Eye (tissue), 1 donor: ENCODE measurements at regions not wholly inside any gene's neighbourhood (a gene's known extent, or its start where the extent isn't known, plus 50 kb on each side); places are given as distances from the start of the nearest gene placed in this dataset.

Source experiments
- DNase-seq: peaks from one replicate; pipeline ENCODE4 v3.0.0-alpha.2; 2015

DNA sequence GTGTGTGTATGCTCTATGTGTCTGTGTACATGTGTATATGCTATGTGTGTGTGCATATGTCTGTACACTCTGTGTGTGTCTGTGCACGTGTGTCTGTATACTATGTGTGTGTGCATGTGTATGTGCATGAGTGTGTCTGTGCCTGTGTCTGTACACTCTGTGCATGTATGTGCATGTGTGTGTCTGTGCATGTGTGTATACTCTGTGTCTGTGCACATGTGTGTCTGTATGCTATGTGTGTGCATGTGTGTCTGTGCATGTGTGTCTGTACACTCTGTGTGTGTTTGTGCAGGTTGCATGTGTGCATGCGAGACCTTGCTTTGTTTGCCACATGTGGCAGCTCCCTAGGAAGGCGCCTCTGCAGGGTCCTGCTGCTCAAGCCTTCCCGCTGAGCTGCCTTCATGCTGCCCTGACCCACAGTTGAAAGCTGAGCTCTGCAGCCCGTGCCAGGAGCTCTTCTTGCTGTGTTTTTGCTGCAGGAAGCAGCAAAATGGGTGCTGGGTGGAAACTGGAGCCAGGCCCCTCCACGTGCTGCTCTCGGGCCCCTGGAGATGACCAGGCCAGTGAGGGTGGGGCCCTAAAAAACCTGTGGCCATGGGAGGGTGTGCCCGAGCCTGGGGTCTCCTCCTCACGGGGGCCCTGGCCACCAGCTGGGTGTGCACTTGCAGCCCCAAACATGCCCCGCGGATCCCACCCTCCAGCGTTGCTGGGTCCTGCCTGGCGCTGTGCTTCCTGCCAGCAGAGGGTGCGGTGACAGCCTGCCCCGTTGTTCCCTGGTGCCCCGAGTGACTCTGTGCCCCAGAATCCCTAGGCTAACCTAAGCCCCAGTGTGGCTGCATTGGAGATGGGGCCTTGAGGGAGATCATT, 109.1 kb downstream of the DACT2 start:
- no peak for DNase-seq

DNA sequence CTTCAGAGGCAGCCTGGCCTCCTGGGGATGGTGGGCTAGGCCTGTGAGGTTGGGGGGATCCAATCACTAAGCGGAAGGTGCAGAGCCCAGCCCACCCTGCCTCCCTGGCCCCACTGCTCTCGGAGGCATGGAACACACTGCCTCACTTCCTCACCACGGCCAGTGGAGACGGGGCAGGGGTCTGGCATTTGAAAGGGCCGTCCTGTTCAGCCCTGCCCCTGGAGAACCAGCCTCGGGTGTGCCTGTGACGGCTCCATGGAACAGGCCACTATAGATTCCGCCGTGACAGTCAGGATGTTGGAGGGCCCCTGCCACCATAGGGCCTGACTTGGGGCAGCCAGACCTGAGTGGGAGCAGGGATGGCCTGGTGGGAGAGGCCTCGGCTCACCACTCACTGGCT, 110.2 kb downstream of the DACT2 start:
- DNase-seq = no peak

DNA sequence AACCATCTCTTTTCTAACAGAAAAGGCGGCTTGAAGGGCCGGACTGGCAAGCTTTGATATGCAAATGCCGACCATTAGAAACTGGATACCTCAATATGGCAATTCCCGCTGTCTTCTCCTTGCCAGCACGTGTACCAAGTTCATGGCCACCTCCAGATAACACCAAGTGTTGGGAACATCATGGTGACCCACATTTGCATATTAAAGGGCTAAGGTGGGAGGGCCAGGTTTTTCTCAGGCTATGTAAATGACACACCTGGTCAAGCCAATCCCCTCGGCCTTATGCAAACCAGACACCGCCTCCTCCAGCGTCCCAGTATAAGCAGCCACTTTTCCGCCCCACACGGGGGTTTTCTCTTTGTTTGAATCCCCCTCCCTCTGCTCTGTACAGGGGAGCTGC, 110.7 kb downstream of the DACT2 start:
- no peak for DNase-seq

DNA sequence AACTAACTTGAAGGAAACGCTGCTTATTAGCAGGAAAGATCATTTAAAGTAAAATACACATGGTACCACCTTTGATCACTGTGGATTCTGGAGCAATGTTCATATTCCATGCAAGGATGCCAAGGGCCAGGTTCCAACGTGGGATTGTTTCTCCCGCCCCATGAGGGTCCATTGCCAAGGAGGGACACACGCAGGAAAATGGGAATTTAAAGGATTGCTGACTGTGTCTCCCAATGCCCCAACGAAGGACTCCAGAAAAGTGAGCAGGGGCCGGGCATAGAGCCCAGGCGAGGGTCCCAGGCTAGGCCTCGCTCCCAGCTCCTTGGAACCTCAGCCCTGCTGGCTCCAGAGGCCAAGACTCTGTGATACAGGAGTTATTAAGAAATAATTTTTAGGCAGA, 111.2 kb downstream of the DACT2 start:
- no peak for DNase-seq

DNA sequence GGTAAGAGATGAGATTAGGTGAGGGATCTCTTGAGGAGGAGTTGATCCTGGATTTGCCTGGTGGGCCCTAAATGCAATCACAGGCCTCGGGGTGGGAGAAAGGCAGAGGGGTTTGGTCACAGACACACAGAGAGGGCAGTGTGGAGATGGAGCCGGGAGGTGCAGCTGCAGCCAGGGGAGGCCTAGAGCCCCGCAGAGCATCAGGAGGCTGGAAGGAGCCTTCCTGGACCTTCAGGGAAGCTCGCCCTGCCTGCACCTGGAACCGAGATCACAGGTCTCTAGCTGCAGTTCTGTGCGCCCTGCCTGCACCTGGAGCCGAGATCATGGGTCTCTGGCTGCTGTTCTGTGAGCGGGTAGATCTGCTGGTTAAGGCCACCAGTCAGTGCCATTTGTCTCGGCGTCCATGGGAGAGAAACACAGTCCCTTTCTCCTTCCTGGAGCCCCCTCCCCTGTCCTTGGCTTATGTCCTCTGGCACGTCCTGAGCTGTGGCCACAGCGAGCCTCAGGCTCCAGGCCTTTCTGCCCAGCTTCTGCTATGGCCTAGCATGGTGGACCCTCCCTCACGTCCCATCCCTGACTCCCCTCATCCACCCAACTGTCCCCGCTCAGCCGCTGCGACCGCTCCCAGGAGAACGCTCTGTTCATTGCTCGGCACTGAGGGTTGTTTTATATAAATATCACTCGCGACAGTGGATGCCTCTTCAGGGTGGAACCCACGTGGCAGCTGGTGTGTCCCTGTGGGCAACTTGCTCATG, 112.0 kb downstream of the DACT2 start:
- no peak for DNase-seq

DNA sequence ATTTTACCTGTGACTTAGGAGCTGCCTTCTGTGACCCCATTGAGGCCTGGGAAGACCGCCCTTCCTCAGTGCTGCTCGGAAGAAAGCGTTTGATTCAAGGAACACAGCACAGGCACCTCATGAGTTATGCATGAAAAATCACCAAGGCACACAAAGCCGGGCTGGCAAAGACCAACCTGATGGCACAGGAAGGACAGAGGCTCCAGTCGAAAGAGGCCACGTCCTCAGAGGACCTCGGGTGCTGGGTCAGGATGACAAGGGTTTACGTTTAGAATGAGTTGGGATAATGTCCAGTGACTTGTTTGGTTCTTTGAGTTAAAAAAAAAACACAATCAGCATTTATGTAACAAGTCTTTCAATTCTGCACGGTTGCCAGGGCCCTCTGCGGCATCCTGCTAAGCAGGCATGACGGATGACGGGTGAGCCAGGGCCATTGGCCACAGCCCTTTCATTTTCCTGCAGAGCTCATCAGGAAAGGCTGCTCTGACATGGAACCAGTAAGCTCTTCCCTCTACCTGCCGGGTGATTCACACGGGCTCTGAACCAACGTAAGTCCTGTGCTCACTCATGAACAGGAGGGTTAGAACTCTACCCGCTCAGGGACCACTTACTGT, 112.8 kb downstream of the DACT2 start:
- no peak for DNase-seq

DNA sequence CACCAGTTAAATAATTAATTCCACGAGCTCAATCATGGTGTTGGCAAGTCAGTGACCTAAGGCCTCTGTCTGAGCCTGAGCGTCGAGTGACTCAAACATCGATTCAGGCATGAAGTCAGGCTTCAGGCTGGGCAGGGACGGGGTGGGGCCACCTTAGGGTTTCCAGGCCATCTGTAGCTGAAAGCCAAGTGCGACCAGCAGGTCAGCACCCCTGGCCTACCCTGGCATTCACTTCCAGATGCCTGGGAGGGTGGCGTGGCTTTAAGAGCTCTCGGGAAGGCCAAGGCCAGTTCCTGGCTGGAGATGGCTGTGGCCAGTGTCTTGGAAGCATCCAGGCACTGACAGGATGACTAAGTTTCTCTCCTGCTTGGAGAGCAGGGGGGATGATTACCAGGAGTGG, 113.4 kb downstream of the DACT2 start:
- DNase-seq = no peak

DNA sequence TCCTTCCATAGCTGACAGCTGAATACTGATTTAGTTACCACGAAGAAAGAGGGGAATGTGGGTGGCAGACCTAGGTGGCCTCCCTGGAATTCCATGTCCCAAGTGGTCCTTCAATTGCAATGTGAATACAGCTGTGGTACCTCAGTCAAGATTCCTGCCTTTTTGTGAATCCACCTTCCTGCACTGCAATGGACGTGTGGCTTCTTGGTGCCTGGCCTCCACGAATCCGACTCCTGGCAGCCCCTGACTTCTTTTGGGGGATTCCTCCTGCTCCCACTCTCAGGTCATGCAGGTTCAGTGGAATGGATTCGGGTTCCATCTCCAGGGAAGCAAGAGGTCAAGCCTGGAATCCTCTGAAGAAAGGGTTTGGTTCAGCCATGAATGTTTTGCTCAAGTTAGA, 117.8 kb downstream of the DACT2 start:
- DNase-seq = no peak

DNA sequence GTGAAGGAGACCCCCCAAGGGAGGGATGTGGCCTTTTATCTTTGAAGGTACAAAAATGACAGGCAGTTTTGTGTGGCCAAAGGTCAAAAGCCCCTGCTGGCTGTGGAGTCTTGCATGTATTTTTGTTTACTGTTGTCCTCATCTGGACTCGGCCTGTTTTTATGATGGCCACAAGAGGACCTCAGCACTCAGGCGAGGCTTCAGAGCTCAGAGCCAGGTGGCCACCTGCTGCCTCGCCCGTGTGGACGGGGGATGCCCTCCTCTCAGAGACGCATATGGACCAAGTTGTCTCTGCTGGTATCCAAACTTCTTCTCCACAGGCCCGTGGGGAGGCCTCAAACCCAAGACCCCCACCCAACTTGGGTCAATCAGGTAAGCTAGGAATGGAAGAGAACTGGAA, 118.2 kb downstream of the DACT2 start:
- DNase-seq = peak; percentile 24

DNA sequence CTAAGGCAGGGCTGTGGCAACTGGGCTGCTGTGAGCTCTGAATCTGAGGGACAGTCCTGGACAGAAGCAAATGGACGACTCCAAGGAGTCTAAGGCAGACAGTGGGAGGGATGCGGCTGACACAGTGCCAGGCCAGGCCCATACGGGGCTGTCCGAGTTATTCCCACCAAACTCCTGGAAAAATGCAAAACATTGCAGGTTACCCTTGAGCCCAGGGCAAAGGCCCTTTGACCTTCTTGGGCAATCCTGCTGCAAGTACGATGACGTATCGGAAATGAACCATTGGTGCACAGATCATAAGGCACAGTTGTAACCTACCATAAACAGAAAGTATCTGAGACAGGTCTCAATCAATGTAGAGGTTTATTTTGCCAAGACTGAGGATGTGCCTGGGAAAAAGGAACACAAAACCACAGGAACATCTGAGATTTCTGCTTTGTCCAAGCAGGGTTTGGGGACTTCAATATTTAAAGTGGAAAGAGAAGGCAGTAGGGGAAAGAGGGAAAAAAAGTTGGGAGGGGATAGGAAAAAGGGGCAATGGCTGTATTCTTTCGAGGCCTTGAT, 118.9 kb downstream of the DACT2 start:
- DNase-seq = no peak

DNA sequence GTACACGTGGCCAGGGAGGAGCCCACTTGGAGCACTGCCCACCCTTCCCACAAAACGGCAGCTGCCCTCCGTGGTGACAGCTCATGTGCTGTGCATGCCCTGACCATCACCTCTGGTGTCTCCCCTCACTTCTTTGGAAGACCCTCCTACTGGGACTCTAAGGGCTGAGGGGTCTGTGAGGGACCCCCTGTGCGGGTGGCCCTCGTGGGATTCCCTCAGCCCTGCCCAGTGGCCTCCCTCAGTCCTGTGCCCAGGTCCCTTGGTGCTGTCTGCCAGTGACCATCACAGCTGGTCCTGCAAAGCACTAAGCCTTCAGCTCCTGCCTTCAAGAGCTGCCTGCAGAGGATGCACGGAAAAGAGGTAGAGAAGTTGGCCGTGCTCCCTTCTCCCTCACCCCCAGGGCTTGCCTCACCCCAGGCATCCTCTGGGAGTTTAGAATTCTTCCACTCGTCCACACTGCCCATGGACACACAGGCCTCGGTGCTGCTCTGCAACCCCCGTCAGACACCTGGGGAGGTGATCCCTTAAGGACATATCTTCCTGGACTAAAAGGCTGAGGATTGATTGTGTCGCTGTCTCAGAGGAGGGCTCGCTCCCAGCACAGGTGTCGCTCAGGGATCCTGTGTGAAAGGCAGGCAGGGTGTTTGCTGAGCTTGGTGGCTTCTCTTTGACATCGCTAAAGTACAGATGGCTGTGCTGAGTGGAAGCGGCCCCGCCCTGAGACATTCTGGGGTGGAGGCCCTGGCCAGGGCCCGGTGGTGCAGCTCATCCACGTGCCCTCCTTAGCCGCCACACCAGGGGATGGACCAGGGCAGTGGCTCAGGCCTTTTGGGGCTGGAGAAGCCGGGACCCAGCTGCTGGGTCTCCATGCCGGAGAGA, 119.5 kb upstream of the FRMD1 start:
- no peak for DNase-seq

DNA sequence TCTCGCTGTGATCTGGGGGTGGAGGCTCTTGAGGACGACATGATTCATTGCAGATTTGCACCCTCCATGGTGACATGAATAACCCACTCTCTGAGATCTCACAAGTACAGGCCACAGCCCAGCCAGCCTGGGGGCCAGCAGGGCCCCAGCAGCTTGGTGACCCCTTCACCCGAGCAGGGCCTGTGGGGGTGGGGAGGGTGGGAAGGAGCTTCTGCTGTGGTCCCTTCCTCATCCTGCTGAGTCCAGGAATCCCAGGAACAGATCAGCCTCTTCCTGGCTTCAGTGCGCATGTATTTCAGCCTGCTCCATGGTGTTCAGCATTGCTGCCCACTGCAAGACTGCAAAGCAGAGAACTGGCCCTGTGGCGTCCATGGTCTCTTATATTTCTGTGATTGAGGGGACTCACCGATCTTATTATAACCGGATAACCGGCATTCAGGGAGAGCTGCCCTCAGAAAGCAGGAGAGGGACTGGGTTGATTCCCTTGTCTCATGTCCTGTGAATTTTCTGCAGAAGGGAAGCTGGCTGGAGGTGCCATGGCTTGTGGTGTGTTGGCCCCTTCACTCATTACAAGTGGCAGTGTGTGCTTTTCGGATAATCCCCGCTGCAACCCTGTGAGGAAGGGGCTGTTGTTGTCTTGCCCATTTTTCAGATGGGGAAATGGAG, 118.8 kb upstream of the FRMD1 start:
- no peak for DNase-seq

DNA sequence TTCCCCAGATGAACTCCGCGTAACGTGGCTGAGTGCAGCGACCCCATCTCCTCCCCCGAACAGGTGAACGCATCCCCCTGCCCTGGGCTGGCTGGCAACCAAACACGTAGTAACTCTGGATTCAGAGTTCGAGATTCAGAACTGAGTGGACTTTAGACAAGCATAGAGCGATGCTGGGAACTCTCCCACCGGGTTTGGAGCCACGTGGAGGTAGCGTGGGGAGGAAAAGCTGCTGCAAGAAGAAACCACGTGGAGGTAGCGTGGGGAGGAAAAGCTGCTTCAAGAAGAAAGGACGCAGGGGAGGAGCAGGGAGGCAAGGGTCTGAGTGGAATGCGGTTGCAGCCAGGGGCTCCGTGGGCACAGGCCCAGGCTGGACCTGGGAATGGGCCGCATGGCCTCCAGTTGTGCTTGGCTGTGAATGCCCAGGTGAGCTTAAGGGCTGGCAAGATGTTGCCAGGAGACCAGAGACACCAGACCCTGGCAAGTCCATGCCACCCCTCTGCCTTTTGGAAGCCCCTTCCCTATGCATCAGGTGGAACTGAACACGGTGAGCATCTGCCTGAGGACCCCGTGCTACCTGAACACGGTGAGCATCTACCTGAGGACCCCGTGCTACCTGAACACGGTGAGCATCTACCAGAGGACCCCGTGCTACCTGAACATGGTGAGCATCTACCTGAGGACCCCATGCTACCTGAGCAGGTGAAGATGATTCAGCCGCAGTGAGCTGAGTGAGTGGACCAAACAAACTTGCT, 118.0 kb upstream of the FRMD1 start:
- DNase-seq = no peak

DNA sequence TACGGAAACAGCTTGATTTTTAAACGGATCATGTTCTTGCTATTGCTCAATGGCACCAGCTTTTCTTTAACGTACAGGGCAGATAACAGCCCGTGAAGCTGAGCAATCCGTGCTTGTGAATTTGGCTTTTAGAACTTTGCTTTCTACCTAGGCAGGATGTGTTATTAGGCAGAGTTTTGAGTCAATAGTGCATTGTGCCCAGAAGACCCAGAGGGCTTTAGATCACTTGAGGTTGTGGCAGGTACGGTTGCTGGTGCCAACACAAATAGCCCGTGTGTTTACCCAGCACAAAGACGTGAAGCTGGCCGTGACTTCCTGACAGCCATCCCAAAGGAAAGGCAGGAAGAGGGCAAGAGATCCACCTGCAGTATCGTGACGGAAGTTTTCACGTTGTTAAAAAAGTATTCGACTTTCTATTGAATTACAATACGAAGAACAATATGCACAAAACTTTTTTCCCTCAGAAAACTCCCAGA, 117.4 kb upstream of the FRMD1 start:
- DNase-seq = no peak

DNA sequence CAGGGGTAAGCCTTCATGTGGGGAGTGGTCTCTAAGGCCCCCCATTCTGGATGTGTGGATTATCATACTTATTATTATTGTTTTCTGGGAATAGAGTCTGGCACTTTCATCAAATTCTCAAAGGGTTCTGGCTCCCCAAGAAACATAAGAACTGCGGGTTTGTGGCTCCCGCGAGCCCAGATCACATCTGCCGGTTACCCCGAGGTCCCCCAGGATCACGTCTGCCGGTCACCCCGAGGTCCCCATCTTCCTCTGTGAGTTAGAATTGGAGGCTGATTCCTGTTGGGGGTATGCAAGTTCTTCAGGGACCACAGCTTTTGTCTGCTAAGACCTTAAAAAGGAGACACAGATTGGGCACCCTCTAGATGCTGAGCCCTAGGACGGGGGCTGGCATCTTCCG, 116.7 kb upstream of the FRMD1 start:
- DNase-seq = no peak

DNA sequence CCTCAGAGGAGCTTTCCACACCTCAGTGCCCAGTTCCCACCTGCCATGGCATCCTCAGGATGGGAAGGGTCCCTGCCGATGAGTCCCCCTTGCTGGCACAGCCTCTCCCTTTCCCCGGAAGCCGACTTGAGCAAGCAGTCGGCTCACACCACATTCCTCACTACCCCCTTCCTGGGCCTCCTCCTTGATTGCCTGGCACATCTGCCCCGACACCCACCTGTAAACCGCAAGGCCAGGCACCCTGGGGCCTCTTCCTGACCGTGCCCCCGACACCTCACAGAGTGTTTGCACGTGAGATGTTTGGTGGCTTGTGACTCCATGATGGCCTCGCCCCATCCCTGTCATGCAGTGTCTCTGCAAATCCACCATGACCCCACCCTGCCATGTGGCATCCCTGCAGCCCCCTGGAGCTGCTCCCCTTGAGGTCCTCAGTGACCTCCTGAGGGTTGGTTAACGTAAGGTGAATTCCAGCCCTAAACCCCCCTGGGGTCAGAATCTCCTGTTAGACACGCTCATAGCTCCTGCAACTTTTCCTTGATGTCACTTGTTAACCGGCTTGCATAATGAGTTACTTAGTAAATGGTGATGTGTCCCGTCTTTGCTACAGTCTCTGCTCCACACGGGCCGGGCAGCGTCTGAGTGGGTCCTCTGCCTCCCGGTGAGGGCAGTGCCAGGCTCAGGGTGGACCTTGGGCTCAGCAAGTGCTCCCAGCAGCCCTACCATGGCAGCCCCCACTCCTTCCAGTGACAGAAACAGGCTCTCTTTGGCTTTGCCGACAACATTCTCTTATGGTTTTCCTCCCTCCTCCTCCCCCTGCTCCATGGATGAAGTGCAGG, 115.9 kb upstream of the FRMD1 start:
- no peak for DNase-seq

DNA sequence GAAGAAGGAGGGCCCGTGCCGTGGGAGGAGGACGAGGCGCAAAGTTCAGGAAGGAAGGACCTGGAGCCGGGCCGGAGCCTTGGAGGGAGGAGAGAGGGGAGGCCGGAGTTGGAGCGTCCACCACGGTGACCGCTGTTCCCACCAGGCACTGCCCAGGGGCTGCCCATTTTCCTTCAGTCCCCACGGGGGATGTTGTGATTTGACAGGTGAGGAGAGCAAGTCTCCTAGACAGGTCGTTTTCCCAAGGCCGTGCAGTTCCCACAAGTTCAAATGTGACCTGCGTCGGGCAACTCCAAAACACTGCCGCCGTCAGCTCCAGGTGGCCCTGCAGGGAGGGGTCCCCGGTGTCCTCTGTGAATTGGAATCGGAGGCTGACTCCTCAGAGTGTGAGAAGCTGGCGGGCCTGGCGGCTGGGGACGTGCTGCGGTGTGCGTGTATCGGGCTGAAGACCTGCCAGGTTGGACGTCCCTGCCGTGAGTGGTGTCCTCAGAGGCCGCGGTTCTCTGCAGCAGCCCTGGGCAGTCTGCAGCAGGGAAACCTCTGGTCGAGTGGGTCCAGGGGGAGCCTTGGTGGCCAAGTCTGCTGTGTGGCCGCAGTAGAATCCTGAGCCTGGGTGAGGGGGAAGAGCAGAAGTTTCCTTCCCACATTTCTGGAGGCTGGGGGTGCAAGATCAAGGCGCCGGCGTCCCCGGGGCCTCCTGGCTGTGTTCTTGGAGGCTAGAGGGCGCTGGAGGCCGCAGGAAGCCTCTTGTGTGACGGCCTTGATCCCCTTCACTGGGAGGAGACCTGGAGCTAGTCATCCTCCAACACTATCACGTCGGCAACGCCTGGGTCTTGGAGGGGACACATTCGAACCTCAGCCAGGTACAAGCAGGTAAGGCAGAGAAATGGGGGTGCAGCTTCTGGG, 115.1 kb upstream of the FRMD1 start:
- no peak for DNase-seq

DNA sequence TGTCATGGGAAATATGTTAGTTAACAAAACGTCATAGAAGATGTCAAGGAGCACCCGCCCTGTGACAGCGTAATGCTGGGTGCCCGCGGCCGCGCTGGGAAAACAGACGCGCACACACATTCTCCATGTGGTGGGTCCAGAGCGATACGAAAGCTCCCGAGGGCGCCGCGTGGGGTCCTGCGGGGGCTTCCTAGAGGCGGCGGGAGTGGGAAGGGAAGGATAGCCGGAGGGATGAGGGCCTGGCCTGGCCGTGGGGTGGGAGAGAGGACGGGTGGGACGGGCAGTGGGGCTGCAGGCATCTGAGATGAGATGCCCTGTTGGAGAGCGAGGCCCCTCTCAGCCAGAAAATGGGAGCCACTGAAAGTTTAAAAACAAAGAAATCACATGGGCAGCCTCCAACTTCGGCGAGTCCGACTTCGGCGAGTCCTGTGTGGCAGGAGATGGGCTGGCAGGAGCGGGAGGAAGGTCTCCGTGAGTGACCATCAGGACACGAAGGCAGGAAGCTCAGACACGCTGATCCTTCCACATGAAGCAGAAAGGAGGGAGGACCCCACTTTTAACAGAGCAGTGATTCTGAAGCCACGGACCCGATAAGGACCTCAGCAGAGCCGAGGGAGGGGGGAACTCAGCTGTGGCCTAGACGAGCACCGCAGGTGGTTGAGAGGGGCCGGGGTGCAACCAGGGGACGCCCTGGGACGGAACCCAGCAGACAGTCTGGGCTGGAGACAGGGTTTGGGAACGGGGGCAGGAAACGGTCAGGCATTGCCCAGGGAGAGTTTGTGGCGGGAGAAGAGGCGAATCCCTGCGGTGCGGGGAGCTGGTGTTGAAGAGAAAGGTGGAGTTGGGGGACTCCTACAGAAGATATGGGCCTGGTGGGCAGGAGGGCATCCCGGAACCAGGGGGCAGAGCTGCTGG, 114.1 kb upstream of the FRMD1 start:
- DNase-seq = no peak
